NCI-H526 (cell line): ENCODE measurements at regions not wholly inside any gene's neighbourhood (a gene's known extent, or its start where the extent isn't known, plus 50 kb on each side); places are given as distances from the start of the nearest gene placed in this dataset.
"Not testable (repeated sequence)": the region's sequence is repeated elsewhere in the genome, so short reads cannot be mapped to it uniquely, and the experiment has no call there.

Experiments used
- DNase-seq, 2 experiments: peaks; one replicate each; lab custom pipeline; 2025; lab: John Stamatoyannopoulos, UW

GRCh38 chr12:46619474-46619873, 206.3 kb downstream of the SLC38A4 start:
- DNase-seq, result not testable (repeated sequence)

GRCh38 chr12:46617737-46618136, 208.1 kb downstream of the SLC38A4 start:
- not testable (repeated sequence) for DNase-seq

GRCh38 chr12:46617167-46617566, 208.6 kb downstream of the SLC38A4 start:
- no peak for DNase-seq

GRCh38 chr12:46610754-46611153, 215.0 kb downstream of the SLC38A4 start:
- no peak for DNase-seq

- no peak for DNase-seq
Measured at GRCh38 chr12:46609674-46610073, 216.1 kb downstream of the SLC38A4 start.

GRCh38 chr12:46609273-46609623, 216.5 kb downstream of the SLC38A4 start:
- DNase-seq, result no peak

- DNase-seq, result no peak
Measured at GRCh38 chr12:46608431-46609272, 217.1 kb downstream of the SLC38A4 start.

- no peak for DNase-seq
Measured at GRCh38 chr12:46604684-46605083, 221.1 kb downstream of the SLC38A4 start.

- DNase-seq, result no peak
Measured at GRCh38 chr12:46603776-46604456, 221.9 kb downstream of the SLC38A4 start.

GRCh38 chr12:46602474-46602873, 223.3 kb downstream of the SLC38A4 start:
- no peak for DNase-seq

- DNase-seq, result no peak
Measured at GRCh38 chr12:46590991-46591703, 218.6 kb upstream of the SLC38A2 start.

GRCh38 chr12:46585854-46586621, 213.5 kb upstream of the SLC38A2 start:
- peak in 1 of 2 experiments; percentile 19 for DNase-seq

- DNase-seq, result not testable (repeated sequence)
Measured at GRCh38 chr12:46584098-46584497, 211.5 kb upstream of the SLC38A2 start.

- not testable (repeated sequence) for DNase-seq
Measured at GRCh38 chr12:46581990-46582389, 209.4 kb upstream of the SLC38A2 start.

GRCh38 chr12:46580445-46580844, 207.9 kb upstream of the SLC38A2 start:
- DNase-seq, result no peak

GRCh38 chr12:46579474-46579873, 206.9 kb upstream of the SLC38A2 start:
- no peak for DNase-seq

- no peak for DNase-seq
Measured at GRCh38 chr12:46578190-46578982, 205.8 kb upstream of the SLC38A2 start.

GRCh38 chr12:46577063-46577776, 204.6 kb upstream of the SLC38A2 start:
- no peak for DNase-seq

GRCh38 chr12:46574847-46575246, 202.3 kb upstream of the SLC38A2 start:
- no peak for DNase-seq

GRCh38 chr12:46573347-46573658, 200.7 kb upstream of the SLC38A2 start:
- DNase-seq, result no peak
